ENCODE measurements at regions not wholly inside any gene's neighbourhood (a gene's known extent, or its start where the extent isn't known, plus 50 kb on each side); places are given as distances from the start of the nearest gene placed in this dataset.

DNA sequence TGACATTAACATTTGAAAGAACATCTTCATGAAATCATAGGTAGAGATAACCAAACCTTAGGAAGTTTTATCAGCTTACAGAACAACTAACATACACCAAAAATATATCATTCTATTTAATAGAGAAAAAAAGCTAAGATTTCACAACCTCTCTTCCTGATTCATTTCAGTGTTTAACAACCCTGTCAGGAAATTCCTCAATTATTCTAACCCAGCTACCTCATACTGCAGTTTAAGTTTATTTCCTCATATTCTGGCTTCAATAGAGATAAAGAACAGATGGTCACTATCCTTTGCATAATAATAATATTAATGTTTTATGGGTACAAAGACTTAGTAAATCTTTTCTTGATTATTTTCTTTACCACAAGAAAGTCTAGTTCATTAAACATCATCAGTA is 112.9 kb upstream of the HSF2 start:
- in situ Hi-C loops (cut with HindIII; ENCODE audit: low sequenced_read_pairs): no loop called here

GRCh38 chr6:122289762-122290539 is 109.5 kb upstream of the HSF2 start:
- in situ Hi-C loops (cut with HindIII; ENCODE audit: low sequenced_read_pairs): no loop called here

DNA sequence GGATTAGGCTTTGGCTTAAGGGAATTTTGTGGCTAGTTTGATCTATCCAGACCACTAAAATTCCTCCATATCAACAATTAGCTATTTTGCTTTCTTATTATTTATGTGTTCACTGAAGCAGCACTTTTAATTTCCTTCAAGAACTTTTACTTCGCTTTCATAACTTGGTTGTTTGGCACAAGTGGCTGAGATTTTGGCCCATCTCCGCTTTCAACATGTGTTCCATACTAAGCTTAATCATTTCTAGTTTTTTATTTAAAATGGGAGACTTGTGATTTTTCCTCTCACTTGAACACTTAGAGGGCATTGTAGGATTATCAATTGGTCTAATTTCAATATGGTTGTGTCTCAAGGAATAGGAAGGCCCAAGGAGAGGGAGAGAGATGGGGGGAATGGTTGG is 102.4 kb upstream of the HSF2 start:
- in situ Hi-C loops (cut with HindIII; ENCODE audit: low sequenced_read_pairs): no loop called here

- in situ Hi-C loops (cut with HindIII; ENCODE audit: low sequenced_read_pairs): no loop called here
Measured at GRCh38 chr6:122302067-122302466, 97.4 kb upstream of the HSF2 start.

DNA sequence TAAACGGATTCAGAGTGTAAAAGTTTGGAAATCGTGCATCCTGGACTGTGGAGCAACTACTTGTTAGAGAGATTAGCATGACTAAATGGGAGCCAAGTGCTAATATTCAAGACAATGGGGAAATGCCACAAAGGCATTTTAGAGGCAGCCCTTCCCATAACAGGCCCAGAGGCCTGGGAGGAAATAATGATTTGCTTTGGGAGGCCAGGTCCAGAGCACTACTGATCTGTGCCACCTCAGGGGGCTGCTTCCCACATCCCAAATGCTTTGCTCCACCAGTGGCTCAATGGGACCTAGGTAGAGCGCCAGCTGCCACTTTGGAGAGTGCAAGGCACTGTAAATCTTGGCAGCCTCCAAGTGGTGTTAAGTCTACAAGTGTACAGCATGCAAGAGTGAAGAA is 91.9 kb upstream of the HSF2 start:
- in situ Hi-C loops (cut with HindIII; ENCODE audit: low sequenced_read_pairs): no loop called here

- in situ Hi-C loops (cut with HindIII; ENCODE audit: low sequenced_read_pairs): no loop called here
Measured at GRCh38 chr6:122308074-122308473, 91.4 kb upstream of the HSF2 start.

DNA sequence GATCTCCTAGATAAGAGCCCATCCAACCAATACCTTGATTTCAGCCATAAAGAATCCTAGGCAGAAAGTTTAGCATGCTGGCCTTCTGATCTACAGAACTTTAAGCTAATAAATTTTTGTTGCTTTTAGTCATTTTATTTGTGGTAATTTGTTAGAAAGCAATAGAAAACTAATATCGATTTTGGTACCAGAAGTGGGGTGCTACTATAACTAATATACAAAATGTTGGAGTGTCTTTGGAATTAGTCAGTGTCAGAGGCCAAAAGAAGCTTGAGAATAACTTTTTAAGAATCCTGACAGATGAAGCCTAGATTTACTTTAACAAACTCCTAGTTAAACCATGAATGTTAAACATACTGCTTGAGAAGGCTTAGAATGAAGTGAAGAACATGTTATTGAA is 83.6 kb upstream of the HSF2 start:
- in situ Hi-C loops (cut with HindIII; ENCODE audit: low sequenced_read_pairs): loop anchor here (5.0 kb wide), 1 partner anchor 71 kb away; no protein-coding TSS in a partner anchor

DNA sequence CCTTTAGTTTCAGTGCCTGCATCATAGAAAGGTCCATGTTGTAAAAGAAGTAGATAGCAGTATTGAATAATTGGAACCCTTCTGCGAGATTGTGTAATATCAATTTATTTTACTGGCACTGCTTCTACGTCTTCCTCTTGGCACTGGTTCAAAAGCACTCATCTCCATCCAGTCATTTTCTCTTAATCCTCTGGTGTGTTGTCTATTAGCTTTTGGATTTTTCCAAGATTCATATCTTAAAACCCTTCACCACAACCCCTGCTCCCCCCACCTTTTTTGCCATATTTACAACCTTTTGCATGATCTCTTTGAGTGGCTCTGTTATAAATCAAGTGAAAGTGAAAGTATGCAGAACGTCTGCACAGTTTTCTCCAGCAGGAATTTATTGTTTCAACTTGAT is 76.6 kb upstream of the HSF2 start:
- in situ Hi-C loops (cut with HindIII; ENCODE audit: low sequenced_read_pairs): no loop called here

- in situ Hi-C loops (cut with HindIII; ENCODE audit: low sequenced_read_pairs): no loop called here
Measured at GRCh38 chr6:122323361-122323760, 76.1 kb upstream of the HSF2 start.

DNA sequence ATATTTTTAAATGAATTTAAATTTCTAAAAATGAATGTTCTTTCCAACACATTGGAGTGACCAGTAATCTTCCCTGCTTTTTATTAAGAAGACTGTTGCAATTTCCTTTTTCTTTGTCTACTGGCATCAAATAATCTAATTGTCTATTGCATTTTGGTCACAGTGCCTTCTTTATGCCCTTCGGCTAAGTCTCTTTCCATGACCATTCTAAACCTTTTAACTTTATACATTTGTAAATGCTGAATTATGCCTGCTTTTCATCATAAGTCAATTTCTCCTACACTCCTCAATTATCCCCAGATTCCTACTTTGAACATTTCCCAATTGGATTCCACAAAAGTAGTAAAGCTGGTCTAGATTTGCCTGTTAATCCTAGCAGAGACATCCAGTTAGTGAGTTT is 69.1 kb upstream of the HSF2 start:
- in situ Hi-C loops (cut with HindIII; ENCODE audit: low sequenced_read_pairs): no loop called here

GRCh38 chr6:122337645-122338044 is 61.8 kb upstream of the HSF2 start:
- in situ Hi-C loops (cut with HindIII; ENCODE audit: low sequenced_read_pairs): no loop called here

- in situ Hi-C loops (cut with HindIII; ENCODE audit: low sequenced_read_pairs): no loop called here
Measured at GRCh38 chr6:122339661-122340060, 59.8 kb upstream of the HSF2 start.

GRCh38 chr6:122347280-122347679 is 52.2 kb upstream of the HSF2 start:
- in situ Hi-C loops (cut with HindIII; ENCODE audit: low sequenced_read_pairs): no loop called here

DNA sequence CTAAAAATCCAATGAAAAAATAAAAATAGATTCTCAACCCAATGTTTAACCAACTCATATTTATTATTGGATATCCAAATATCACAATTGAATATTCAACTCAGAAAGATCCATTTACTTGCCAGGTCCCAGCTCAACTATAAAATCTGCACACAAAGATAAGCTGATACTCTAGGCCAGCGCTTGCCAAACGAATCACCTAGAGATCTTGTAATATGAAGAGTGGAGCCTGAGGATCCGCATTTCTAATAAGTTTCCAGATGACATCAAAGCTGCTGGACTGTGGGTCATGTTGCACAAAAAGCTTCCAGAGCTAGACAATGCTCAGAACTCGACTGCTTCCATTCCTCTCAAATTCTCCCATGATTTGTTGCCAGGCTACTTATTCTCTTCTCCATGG is 51.7 kb upstream of the HSF2 start:
- in situ Hi-C loops (cut with HindIII; ENCODE audit: low sequenced_read_pairs): no loop called here
